Anterior cingulate cortex (tissue), 58 donors: ENCODE measurements at regions not wholly inside any gene's neighbourhood (a gene's known extent, or its start where the extent isn't known, plus 50 kb on each side); places are given as distances from the start of the nearest gene placed in this dataset.

ENCODE experiments used
- DNase-seq, 58 donors: peaks; one replicate each; lab custom pipeline; 2025; lab: John Stamatoyannopoulos, UW

GRCh38 chr18:10262566-10262965, 191.9 kb upstream of the APCDD1 start:
- peak in 12 of 58 donors; percentile 10 to 60 (median 34) for DNase-seq

GRCh38 chr18:10264260-10264659, 190.2 kb upstream of the APCDD1 start:
- no peak for DNase-seq

DNA sequence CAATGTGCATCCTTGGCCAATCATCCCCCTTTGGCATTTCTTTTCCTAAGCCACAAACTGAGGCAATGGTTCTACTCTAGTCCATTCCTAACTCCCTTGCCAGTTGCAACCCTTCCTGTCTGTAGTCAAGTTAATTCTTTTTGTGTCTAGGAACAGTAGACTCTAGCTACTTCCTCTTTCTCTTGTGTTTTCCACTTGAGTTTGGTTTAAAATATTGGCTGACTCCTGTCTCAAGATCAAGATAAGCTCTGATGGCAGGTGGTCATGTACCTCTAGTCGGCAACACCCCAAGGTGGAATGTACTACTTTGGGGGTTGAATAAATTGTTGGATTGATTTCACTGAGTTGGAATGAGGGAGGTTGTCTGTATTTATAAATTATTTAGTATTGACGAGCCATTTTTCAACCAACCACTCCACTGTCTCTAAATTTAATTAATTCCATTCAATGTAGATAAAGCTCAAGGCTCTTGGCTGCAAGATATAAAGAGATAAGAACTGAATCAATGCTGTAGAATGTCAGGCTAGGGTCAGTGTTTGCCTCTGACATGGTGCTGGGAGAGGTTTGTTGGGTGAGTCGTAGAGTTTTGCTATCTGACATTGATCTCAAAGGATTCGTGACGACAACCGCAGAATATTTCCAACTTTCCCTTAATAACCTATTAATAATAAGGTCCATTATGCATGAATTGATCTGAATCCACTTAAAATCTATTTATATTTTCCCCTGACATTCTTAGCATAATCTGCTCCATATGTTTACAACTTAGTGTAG, 188.7 kb upstream of the APCDD1 start:
- DNase-seq = no peak

DNA sequence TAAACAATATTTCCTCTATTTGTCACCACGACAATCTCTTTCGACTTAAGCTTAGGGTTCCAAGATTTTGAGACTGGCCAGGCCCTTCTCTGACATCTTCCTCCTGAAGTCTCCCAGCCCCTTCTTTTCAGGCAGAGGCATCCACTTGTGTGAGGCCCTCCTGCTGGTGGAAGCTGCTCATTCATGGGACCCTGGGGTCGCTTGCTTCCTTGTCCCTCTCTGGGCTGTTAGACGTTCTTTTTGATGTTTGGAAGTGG, 188.2 kb upstream of the APCDD1 start:
- DNase-seq = no peak

DNA sequence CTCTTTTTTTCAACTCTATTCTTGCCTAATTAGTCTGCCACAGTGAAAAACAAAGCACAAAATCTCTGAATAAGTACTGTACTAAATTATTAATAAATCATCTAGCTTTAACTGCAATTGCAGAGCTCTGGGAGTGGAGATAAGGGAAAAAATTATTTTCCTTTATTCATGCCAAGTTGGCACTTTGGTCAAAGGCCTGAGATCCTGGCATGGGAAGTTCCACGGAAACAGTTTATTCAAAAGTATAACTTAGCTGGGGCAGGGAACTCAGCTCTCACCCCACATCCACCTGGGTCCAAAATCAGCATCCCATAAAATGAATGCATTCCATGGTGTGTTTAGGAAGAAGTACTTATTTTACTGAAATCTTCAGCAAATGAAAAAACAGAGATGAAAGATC, 185.2 kb upstream of the APCDD1 start:
- DNase-seq = no peak

DNA sequence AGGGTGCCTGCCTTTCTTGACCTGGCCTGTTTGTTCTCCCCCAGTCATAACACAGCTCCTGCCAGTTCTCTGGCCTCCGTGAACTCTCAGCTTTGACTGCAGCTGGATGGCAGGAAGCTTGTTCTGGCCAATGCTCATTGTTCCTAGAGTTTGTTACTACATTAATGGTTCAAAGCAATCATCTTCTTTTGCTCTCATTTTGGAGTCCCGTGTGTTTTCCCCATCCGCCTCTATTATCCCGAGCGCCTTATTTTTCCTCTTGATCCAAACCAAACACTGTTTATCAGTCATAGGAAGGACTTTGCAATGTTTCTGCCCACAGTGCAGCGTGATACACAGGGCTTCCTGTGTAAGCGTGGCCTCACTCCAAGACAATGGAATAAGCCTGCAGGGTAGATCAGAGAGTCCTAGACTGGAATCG, 184.3 kb upstream of the APCDD1 start:
- DNase-seq = peak in 8 of 58 donors; percentile 20 to 60 (median 36)

DNA sequence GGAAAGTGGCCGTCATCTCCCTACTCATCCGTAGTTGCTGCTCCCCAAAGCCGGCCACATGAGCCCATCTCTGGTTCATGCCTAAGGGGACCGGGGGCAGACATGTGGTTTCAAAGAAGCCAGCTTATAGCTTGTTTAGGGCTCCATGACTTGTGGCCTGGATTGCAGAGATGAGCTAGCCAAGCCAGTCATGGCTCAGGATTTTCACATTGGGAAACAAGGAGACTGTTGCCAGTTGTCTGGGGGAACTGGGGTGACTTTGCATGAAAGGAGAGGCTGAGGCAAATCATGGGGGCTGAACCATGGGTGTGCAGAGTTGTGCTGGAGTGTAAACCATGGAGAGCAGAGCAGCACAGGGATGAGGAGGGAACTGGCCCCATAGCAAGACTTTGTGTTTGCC, 183.0 kb upstream of the APCDD1 start:
- no peak for DNase-seq

DNA sequence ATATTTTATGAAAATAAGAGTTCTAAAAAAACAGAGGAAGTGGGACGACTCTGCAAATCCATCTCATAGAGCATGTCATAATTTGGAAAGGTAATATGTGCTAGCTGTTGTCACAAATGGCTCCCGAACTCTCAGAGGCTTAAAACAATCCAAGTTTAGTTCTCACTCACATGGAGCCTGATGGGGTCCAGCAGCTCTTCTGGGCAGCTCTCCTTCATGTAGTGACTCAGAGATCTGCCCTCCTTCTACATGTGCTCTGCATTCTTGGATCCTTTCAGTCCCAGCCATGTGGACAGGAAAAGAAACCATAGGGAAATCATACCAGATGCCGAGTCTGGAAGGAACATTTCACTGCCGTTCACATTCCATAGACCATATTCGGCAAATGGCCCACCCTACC, 180.1 kb upstream of the APCDD1 start:
- no peak for DNase-seq

GRCh38 chr18:10275486-10275885, 178.9 kb upstream of the APCDD1 start:
- DNase-seq = no peak

GRCh38 chr18:10278265-10278664, 176.2 kb upstream of the APCDD1 start:
- no peak for DNase-seq

GRCh38 chr18:10279471-10279870, 175.0 kb upstream of the APCDD1 start:
- no peak for DNase-seq

DNA sequence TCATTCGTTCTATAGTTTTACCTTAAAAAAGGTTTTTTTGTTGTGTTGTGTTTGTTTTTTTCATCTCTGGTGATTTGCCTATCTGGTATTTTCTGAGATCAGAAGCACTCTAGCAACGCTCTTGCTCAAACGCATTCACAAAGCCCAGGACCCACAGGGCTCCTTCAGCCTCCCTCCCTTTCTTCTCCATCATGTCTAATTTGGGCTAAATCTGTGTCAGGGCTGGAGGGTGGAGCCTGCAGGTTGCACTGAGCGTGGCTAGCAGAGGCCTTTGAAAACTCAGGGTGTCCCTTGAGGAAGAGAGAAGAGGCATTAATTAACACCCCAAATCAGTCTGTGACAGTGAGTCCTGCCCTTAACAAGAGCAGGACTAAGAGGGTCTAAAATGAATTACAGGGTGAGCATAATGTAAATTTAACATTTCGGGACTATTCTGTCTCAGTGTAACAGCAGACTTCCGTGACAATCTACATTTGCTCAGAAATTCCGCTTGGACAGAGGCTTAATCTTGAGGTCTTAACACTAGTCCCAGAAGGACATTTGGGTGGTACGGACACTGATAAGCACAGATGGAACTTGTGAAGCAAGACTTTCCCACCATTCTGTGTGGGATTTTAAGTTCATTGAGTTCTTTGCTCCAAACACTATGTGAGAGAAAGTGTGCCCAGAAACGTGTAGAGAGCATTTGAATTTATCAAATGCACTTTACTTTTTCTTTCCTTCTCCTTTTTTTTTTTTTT, 174.4 kb upstream of the APCDD1 start:
- no peak for DNase-seq

GRCh38 chr18:10284540-10285282, 169.7 kb upstream of the APCDD1 start:
- DNase-seq = no peak

GRCh38 chr18:10285283-10285640, 169.2 kb upstream of the APCDD1 start:
- peak in 1 of 58 donors; percentile 16 for DNase-seq

DNA sequence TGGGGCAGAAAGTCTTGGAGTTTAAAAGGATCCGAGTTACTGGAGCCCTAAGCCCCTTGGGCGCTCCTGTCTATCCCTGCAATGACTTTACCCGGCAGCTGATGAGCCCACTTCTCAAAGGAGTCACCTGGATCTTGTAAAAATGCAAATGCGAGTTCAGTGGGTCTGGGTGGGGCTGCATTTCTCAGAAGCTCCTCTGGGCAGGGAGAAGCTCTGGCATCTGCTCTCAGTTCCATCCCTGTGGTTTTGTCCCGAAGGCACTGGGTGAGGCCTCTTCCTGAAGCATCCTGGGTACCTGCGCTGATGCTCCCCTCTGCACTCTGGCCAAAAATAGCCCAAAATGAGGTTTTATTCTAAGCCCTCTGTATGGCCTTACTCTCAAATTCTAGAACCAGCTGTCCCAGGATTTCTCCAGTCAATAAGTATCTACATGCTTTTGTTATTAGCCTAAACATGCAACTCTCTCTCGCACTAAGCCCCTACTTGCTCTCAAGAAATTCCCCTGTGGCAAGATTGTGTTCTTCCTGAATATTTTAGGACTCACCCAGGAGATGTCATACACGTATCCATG, 167.8 kb upstream of the APCDD1 start:
- DNase-seq = no peak

DNA sequence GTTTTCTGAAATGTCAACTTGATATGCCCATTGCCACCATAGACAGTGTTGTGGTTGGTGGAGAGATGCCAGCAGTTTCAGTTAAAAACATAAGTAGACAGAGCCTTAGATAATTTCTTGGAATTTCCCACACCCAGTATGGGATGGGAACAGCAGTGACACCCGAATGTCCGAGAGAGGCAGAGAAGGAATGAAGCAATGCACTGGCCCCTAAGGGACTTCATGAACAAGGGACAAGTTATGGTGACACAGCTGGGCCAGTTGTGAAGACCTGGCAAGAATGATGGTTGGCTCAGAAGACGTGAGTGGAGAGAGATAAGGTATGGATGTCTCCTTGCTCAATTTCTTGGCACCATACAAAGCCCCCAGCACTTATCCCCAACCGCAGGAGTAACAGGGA, 165.2 kb upstream of the APCDD1 start:
- DNase-seq = no peak

GRCh38 chr18:10289951-10290637, 164.3 kb upstream of the APCDD1 start:
- peak in 10 of 58 donors; percentile 3 to 65 (median 24) for DNase-seq

GRCh38 chr18:10290638-10291235, 163.7 kb upstream of the APCDD1 start:
- DNase-seq = no peak

DNA sequence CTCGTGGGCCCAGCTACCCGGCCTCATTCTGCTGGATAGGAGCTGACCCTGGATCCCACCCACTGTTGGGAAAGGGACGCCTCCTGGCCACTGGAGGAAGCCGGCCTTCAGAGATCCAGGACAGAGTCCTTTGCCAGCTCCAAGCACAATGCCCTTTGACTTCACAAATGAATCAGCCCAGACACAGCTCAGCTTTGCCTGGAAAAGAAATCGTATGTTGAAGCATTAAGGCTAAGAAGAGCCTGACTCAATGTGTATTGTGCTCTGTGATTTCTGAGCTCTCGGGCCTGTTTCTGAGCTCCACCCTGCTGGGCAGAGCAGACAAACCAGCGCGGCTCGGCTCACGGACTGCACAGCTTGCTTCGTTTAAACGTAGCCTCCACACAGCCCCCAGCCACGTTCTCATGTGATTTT, 162.9 kb upstream of the APCDD1 start:
- peak in 3 of 58 donors; percentile 20 to 46 (median 38) for DNase-seq

- DNase-seq = no peak
Observed at GRCh38 chr18:10293966-10294365, 160.5 kb upstream of the APCDD1 start.
